LNCAP (cell line): ENCODE measurements at regions not wholly inside any gene's neighbourhood (a gene's known extent, or its start where the extent isn't known, plus 50 kb on each side); places are given as distances from the start of the nearest gene placed in this dataset.

ENCODE experiments used
- CTCF ChIP-seq: fragments of 450-650 bp; IDR thresholded peaks from 2 replicates; pipeline ENCODE4 v1.5.1; 2017; ENCODE audit warnings: mild to moderate bottlenecking

GRCh38 chr13:38430796-38431195 lies 81.1 kb downstream of the UFM1 start:
- TF ChIP-seq CTCF: no peak

GRCh38 chr13:38440666-38441065 lies 91.0 kb downstream of the UFM1 start:
- no peak for TF ChIP-seq CTCF

GRCh38 chr13:38444904-38445303 lies 95.3 kb downstream of the UFM1 start:
- no peak for TF ChIP-seq CTCF

- no peak for TF ChIP-seq CTCF
Observed at GRCh38 chr13:38452656-38453055, 103.0 kb downstream of the UFM1 start.

- no peak for TF ChIP-seq CTCF
Observed at GRCh38 chr13:38462605-38463004, 113.0 kb downstream of the UFM1 start.

GRCh38 chr13:38463048-38463447 lies 113.4 kb downstream of the UFM1 start:
- no peak for TF ChIP-seq CTCF

- no peak for TF ChIP-seq CTCF
Observed at GRCh38 chr13:38473305-38473704, 123.7 kb downstream of the UFM1 start.

GRCh38 chr13:38477676-38478075 lies 128.0 kb downstream of the UFM1 start:
- TF ChIP-seq CTCF: no peak
